ENCODE measurements at regions not wholly inside any gene's neighbourhood (a gene's known extent, or its start where the extent isn't known, plus 50 kb on each side); places are given as distances from the start of the nearest gene placed in this dataset.
"Not testable (repeated sequence)": the region's sequence is repeated elsewhere in the genome, so short reads cannot be mapped to it uniquely, and the experiment has no call there.

DNA sequence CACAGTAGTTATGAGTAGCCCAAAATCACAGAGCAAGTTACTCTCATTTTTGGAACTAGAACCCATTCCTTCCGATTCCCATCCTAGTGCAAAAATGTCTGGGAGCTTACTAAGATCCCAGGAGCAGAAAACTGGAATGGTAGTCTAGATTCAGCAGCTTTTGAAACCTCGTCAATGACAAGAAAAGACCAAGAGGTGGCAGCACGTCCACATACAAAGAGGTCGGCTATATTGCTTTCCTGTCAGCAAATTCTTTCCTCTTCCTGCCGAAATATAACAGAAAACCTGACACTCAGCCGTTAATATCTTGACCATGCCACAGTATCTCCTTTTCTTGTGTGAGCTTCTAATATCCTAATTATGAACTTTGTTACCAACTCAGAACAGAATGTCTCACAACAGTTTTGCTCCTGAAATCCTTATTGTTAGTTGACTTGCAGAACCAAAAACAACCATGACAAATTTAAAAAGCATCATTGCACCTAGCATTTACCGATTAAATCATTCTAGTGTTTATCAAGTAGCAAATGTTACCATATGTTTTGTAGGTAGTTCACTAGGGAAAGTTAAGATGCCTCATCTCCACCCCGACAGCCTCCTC lies 92.8 kb upstream of the OR9G4 start:
- intact Hi-C loops (cut with DNase I), result loop anchor here (5.0 to 10.0 kb wide), 3 partner anchors 63 to 503 kb away; no protein-coding TSS in a partner anchor
- DNase-seq, result no peak

DNA sequence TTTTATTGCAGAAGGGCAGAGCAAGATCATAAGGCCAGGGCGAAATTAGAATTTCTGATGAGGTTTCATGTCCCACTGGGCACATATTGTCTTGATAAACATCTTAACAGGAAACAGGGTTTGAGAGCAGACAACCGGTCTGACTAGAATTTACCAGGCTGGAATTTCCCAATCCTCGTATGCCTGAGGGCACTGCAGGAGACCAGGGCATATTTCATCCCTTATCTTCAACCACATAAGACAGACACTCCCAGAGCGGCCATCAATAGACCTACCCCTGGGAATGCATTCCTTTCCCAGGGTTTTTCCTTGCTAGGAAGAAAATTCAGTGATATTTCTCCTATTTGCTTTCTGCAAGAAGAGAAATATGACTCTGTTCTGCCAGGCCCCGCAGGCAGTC lies 78.9 kb upstream of the OR9G4 start:
- H3K9me3 ChIP-seq (ENCODE audit: control insufficient read depth, low read length); H3K27me3 ChIP-seq (ENCODE audit: control insufficient read depth in 1 of 2, insufficient read depth in 2 of 2, low read length in 1 of 2); H3K36me3 ChIP-seq (ENCODE audit: control insufficient read depth in 1 of 2, insufficient read depth in 2 of 2, low read length in 1 of 2); H3K4me1 ChIP-seq (ENCODE audit: control insufficient read depth in 1 of 2, insufficient read depth in 2 of 2, low read length in 2 of 2); H3K4me3 ChIP-seq (ENCODE audit: low read length in 2 of 2); intact Hi-C loops (cut with DNase I); DNase-seq; ATAC-seq (ENCODE audit: low FRiP score); H3K27ac ChIP-seq (ENCODE audit: low read depth in 1 of 2, low read length in 2 of 2): not testable (repeated sequence)
- 24 to 32% methylated on average over 5 of the region's 5 CpGs for WGBS, 2 donors

More for the DNA sequence above, 92.8 kb upstream of the OR9G4 start:
- ATAC-seq (ENCODE audit: low FRiP score), result no peak
- Histone ChIP-seq H3K27ac (ENCODE audit: low read depth in 1 of 2, low read length in 2 of 2) (no peak overlapping the region), H3K4me1 (ENCODE audit: control insufficient read depth in 1 of 2, insufficient read depth in 2 of 2, low read length in 2 of 2) (no peaks in the 10 kb centered on the region), H3K4me3 (ENCODE audit: low read length in 2 of 2) (no peak overlapping the region), H3K36me3 (ENCODE audit: control insufficient read depth in 1 of 2, insufficient read depth in 2 of 2, low read length in 1 of 2) (no peaks in the 10 kb centered on the region), H3K9me3 (ENCODE audit: control insufficient read depth, low read length) (peaks cover 2% of the 10 kb centered on the region), H3K27me3 (ENCODE audit: control insufficient read depth in 1 of 2, insufficient read depth in 2 of 2, low read length in 1 of 2) (no peaks in the 10 kb centered on the region)
- WGBS, 2 donors, result 16 to 19% methylated on average over 8 of the region's 8 CpGs

DNA sequence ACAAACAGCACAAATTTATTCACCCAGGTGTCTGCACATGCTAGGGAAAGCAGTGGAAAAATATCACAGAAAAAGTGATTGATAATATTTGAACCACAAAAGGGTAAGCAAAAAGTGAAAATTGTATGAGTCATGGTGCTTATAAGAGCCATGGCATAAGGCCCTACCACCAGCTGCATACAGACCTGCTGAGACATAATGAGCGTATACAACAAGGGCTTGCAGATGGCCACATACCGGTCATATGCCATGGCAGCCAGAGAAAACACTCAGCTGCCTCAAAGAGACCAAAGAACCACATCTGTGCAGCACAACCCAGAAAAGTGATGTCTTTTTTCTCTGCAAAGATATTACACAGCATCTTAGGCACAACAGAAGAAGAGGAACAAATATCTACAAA lies 71.4 kb upstream of the OR9G4 start:
- H3K36me3 ChIP-seq (ENCODE audit: control insufficient read depth in 1 of 2, insufficient read depth in 2 of 2, low read length in 1 of 2), result no peaks in the 10 kb centered on the region
- no peaks in the 10 kb centered on the region for H3K27me3 ChIP-seq (ENCODE audit: control insufficient read depth in 1 of 2, insufficient read depth in 2 of 2, low read length in 1 of 2)
- no peaks in the 10 kb centered on the region for H3K4me1 ChIP-seq (ENCODE audit: control insufficient read depth in 1 of 2, insufficient read depth in 2 of 2, low read length in 2 of 2)
- DNase-seq (no peak), ATAC-seq (ENCODE audit: low FRiP score) (no peak)
- no peak overlapping the region for H3K27ac ChIP-seq (ENCODE audit: low read depth in 1 of 2, low read length in 2 of 2)
- peaks cover 4% of the 10 kb centered on the region for H3K9me3 ChIP-seq (ENCODE audit: control insufficient read depth, low read length)
- intact Hi-C loops (cut with DNase I), result no loop called here
- H3K4me3 ChIP-seq (ENCODE audit: low read length in 2 of 2), result no peak overlapping the region
- 90% methylated on average over 2 of the region's 2 CpGs for WGBS, 2 donors

DNA sequence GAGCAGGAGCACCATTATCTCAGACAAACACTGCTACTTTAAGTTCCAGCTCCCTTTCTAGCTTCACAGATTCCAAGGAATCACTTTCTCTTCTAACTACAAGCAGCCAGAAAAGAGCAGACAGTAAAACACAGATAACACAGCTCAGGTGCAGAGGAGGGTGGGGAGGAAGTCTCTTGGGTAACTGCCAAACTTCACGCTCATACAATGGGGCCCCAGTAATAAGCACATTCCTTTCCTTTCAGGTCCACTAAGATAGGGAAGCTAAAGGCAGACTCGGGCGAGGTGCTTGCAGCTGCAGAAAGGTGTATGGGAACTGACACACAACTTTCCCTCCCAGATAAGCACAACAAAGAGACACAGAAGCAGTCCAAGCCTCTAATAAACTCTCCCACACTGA lies 69.2 kb upstream of the OR9G4 start:
- H3K36me3 ChIP-seq (ENCODE audit: control insufficient read depth in 1 of 2, insufficient read depth in 2 of 2, low read length in 1 of 2), result no peaks in the 10 kb centered on the region
- intact Hi-C loops (cut with DNase I), result no loop called here
- no peaks in the 10 kb centered on the region for H3K27me3 ChIP-seq (ENCODE audit: control insufficient read depth in 1 of 2, insufficient read depth in 2 of 2, low read length in 1 of 2)
- ATAC-seq (ENCODE audit: low FRiP score) (no peak), DNase-seq (no peak)
- H3K9me3 ChIP-seq (ENCODE audit: control insufficient read depth, low read length), result peaks cover 4% of the 10 kb centered on the region
- H3K4me1 ChIP-seq (ENCODE audit: control insufficient read depth in 1 of 2, insufficient read depth in 2 of 2, low read length in 2 of 2), result no peaks in the 10 kb centered on the region
- no peak overlapping the region for H3K4me3 ChIP-seq (ENCODE audit: low read length in 2 of 2)
- WGBS, 2 donors, result 59 to 64% methylated on average over 3 of the region's 3 CpGs
- H3K27ac ChIP-seq (ENCODE audit: low read depth in 1 of 2, low read length in 2 of 2), result no peak overlapping the region

DNA sequence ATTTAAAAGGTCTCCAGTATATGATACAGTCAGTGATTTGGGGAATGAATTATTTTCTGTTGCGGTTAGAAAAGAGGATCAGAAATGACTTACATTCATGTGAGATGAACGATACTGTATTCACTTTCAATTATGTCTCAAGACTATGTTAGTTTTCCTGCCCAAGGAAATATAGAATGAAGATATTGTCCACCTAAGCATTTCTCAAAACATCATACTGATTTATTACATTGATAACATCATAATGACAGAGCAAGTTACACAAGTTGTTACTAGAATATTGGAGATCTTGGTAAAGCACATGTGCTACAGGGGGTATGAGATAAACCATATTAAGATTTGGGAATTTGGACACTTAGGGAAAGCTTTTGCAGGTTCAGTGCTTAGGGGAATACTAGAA lies 67.8 kb upstream of the OR9G4 start:
- Histone ChIP-seq H3K4me1 (ENCODE audit: control insufficient read depth in 1 of 2, insufficient read depth in 2 of 2, low read length in 2 of 2) (no peaks in the 10 kb centered on the region), H3K36me3 (ENCODE audit: control insufficient read depth in 1 of 2, insufficient read depth in 2 of 2, low read length in 1 of 2) (no peaks in the 10 kb centered on the region), H3K4me3 (ENCODE audit: low read length in 2 of 2) (no peak overlapping the region), H3K9me3 (ENCODE audit: control insufficient read depth, low read length) (peaks cover 4% of the 10 kb centered on the region), H3K27ac (ENCODE audit: low read depth in 1 of 2, low read length in 2 of 2) (no peak overlapping the region), H3K27me3 (ENCODE audit: control insufficient read depth in 1 of 2, insufficient read depth in 2 of 2, low read length in 1 of 2) (no peaks in the 10 kb centered on the region)
- ATAC-seq (ENCODE audit: low FRiP score) (no peak), DNase-seq (no peak)
- intact Hi-C loops (cut with DNase I), result no loop called here
- 62 to 67% methylated on average over 2 of the region's 2 CpGs for WGBS, 2 donors

DNA sequence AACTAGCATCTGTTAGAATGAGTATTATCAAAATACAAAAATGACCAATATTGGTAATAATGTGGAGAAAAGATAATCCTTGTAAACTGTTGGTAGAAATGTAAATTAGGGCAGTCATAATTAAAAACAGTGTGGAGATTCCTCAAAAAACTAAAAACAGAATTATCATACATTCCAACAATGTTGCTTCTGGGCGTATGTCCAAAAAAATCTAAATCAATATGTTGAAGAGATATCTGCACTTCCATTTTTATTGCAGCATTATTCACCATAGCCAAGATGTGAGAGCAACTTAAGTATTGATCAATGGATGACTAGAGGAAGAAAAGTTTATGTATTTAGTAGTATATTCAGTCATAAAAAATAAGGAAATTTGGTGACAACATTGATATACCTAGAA lies 59.8 kb upstream of the OR9G4 start:
- H3K9me3 ChIP-seq (ENCODE audit: control insufficient read depth, low read length), result no peaks in the 10 kb centered on the region
- H3K36me3 ChIP-seq (ENCODE audit: control insufficient read depth in 1 of 2, insufficient read depth in 2 of 2, low read length in 1 of 2), result no peaks in the 10 kb centered on the region
- 48 to 52% methylated on average over 1 of the region's 1 CpG for WGBS, 2 donors
- H3K4me1 ChIP-seq (ENCODE audit: control insufficient read depth in 1 of 2, insufficient read depth in 2 of 2, low read length in 2 of 2), result no peaks in the 10 kb centered on the region
- H3K4me3 ChIP-seq (ENCODE audit: low read length in 2 of 2), result no peak overlapping the region
- ATAC-seq (ENCODE audit: low FRiP score), result no peak
- H3K27ac ChIP-seq (ENCODE audit: low read depth in 1 of 2, low read length in 2 of 2), result no peak overlapping the region
- intact Hi-C loops (cut with DNase I), result no loop called here
- DNase-seq, result no peak
- no peaks in the 10 kb centered on the region for H3K27me3 ChIP-seq (ENCODE audit: control insufficient read depth in 1 of 2, insufficient read depth in 2 of 2, low read length in 1 of 2)

DNA sequence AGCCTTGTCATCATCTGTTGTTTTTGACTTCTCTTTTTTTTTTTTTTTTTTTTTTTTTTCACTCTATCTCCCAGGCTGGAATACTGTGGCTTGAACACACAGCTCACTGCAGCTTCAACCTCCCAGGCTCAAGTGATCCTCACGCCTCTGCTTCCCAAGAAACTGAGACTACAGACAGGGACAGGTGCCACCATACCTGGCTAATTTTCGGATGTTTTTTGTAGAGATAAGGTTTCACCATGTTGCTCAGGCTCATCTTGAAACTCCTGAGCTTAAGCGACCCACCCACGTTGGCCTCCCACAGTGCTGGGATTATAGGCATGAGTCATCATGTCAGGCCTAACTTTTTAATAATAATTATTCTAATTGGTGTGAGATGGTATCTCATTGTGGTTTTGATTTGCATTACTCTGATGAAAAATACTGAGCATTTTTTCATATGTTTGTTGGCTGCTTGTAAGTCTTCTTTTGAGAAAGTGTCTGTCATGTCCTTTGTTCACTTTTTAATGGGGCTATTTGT lies 51.3 kb upstream of the OR9G4 start:
- WGBS, 2 donors, result 80 to 82% methylated on average over 4 of the region's 4 CpGs
- Histone ChIP-seq H3K4me1 (ENCODE audit: control insufficient read depth in 1 of 2, insufficient read depth in 2 of 2, low read length in 2 of 2) (no peaks in the 10 kb centered on the region), H3K27ac (ENCODE audit: low read depth in 1 of 2, low read length in 2 of 2) (no peak overlapping the region), H3K27me3 (ENCODE audit: control insufficient read depth in 1 of 2, insufficient read depth in 2 of 2, low read length in 1 of 2) (no peaks in the 10 kb centered on the region), H3K9me3 (ENCODE audit: control insufficient read depth, low read length) (no peaks in the 10 kb centered on the region), H3K36me3 (ENCODE audit: control insufficient read depth in 1 of 2, insufficient read depth in 2 of 2, low read length in 1 of 2) (no peaks in the 10 kb centered on the region), H3K4me3 (ENCODE audit: low read length in 2 of 2) (no peak overlapping the region)
- intact Hi-C loops (cut with DNase I), result no loop called here
- ATAC-seq (ENCODE audit: low FRiP score) (no peak), DNase-seq (no peak)
